ENCODE measurements at regions not wholly inside any gene's neighbourhood (a gene's known extent, or its start where the extent isn't known, plus 50 kb on each side); places are given as distances from the start of the nearest gene placed in this dataset.
"Not testable (repeated sequence)": the region's sequence is repeated elsewhere in the genome, so short reads cannot be mapped to it uniquely, and the experiment has no call there.

DNA sequence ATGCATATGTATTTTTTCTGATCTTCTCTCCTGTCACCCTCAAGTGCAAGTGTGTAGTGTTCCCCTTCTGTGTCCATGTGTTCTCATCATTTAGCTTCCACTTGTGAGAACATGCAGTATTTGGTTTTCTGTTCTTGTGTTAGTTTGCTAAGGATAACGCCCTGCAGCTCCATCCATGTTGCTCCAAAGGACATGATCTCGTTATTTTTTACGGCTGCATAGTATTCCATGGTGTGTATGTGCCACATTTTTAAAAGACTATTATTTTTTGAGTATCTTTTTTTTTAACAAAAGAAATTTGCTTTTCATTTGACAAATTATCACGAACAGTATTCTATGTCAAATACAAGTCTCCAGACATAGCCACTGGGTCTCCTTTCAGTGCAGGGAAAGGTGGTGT is 110.1 kb upstream of the ZNF746 start:
- Histone ChIP-seq H3K27ac (ENCODE audit: poor library complexity, severe bottlenecking) (no peak overlapping the region), H3K4me3 (ENCODE audit: severe bottlenecking) (no peak overlapping the region), H3K27me3 (ENCODE audit: insufficient read depth, poor library complexity, severe bottlenecking) (no peaks in the 10 kb centered on the region), H3K4me1 (ENCODE audit: insufficient read depth, poor library complexity, severe bottlenecking) (no peaks in the 10 kb centered on the region), H3K9me3 (ENCODE audit: severe bottlenecking) (no peaks in the 10 kb centered on the region), H3K36me3 (ENCODE audit: low read depth) (peaks cover 54% of the 10 kb centered on the region)
- ATAC-seq (ENCODE audit: low read depth), result no peak
- TF ChIP-seq, protein P1, sequence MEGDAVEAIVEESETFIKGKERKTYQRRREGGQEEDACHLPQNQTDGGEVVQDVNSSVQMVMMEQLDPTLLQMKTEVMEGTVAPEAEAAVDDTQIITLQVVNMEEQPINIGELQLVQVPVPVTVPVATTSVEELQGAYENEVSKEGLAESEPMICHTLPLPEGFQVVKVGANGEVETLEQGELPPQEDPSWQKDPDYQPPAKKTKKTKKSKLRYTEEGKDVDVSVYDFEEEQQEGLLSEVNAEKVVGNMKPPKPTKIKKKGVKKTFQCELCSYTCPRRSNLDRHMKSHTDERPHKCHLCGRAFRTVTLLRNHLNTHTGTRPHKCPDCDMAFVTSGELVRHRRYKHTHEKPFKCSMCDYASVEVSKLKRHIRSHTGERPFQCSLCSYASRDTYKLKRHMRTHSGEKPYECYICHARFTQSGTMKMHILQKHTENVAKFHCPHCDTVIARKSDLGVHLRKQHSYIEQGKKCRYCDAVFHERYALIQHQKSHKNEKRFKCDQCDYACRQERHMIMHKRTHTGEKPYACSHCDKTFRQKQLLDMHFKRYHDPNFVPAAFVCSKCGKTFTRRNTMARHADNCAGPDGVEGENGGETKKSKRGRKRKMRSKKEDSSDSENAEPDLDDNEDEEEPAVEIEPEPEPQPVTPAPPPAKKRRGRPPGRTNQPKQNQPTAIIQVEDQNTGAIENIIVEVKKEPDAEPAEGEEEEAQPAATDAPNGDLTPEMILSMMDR (IDR thresholded peaks at IDR 0.05; ENCODE audit: poor library complexity, severe bottlenecking), result no peak
- no peak for DNase-seq (ENCODE audit: low spot score)

DNA sequence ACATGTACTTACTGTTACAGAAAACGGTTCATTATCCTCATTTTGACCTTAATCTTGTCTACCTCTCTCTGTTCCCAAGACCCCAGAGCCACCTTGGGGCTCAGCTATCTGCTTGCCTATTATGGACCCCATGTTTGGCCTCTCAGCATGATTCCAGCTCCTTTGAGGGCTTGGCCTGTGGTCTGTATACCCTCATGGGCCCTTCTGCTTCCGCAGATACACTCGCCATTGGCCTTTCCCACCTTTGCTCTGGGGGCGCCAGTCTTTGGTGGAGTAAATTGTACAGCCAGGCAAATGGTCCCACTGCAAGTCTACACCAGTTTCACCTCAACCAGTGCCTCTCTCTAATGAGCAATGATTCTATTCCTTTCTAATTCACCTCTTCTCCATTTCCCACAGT is 109.2 kb upstream of the ZNF746 start:
- peaks cover 54% of the 10 kb centered on the region for H3K36me3 ChIP-seq (ENCODE audit: low read depth)
- no peak overlapping the region for H3K4me3 ChIP-seq (ENCODE audit: severe bottlenecking)
- DNase-seq (ENCODE audit: low spot score), result no peak

DNA sequence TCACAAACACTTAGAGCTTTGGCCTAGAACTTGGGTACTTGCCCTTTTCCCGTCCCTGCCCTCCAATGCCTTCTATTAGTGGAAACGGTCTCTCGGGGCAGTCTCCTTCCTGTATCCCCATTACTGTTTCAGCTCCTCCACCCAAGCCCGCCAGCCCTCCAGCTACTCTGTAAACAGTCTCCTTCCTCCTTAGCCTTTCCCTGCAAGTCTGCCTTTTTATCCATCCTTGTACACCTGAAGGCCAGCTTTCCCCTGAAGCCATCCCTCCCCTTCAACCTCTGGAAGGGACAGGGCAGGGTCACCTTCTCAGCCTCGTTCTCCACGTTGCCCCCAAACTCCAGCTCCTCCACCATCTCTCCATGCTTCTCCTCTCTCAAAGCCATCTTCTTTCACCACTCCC is 108.1 kb upstream of the ZNF746 start:
- no peak for DNase-seq (ENCODE audit: low spot score)

More for the DNA sequence above, 109.2 kb upstream of the ZNF746 start:
- no peak for ATAC-seq (ENCODE audit: low read depth)
- TF ChIP-seq, protein P1 (IDR thresholded peaks at IDR 0.05; ENCODE audit: poor library complexity, severe bottlenecking), result no peak
- Histone ChIP-seq H3K9me3 (ENCODE audit: severe bottlenecking) (no peaks in the 10 kb centered on the region), H3K27me3 (ENCODE audit: insufficient read depth, poor library complexity, severe bottlenecking) (no peaks in the 10 kb centered on the region), H3K4me1 (ENCODE audit: insufficient read depth, poor library complexity, severe bottlenecking) (no peaks in the 10 kb centered on the region), H3K27ac (ENCODE audit: poor library complexity, severe bottlenecking) (no peak overlapping the region)

DNA sequence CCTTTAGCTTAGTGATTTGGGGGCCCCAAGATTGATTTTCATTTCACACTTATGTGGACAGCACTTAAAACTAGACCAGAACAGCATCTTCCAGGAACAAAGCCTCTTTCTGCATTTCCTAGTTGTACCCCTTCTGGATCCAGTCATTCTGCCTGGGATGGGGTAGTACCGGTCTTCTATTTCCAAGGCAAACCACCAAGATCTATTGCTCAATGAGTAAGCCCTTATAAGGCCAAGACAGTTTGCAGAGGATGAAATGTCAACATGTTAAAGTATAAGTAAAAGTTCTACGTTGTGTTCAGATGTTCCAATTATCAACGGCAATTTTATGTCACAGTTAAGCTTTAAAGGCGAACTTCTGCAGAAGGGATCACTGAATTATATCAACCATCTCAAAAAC is 106.9 kb upstream of the ZNF746 start:
- Histone ChIP-seq H3K4me3 (ENCODE audit: severe bottlenecking) (no peak overlapping the region), H3K4me1 (ENCODE audit: insufficient read depth, poor library complexity, severe bottlenecking) (no peaks in the 10 kb centered on the region), H3K27ac (ENCODE audit: poor library complexity, severe bottlenecking) (no peak overlapping the region), H3K36me3 (ENCODE audit: low read depth) (peaks cover 56% of the 10 kb centered on the region), H3K9me3 (ENCODE audit: severe bottlenecking) (no peaks in the 10 kb centered on the region), H3K27me3 (ENCODE audit: insufficient read depth, poor library complexity, severe bottlenecking) (no peaks in the 10 kb centered on the region)
- ATAC-seq (ENCODE audit: low read depth), result no peak
- TF ChIP-seq, protein P1 (IDR thresholded peaks at IDR 0.05; ENCODE audit: poor library complexity, severe bottlenecking), result no peak
- DNase-seq (ENCODE audit: low spot score), result no peak

More for the DNA sequence above, 108.1 kb upstream of the ZNF746 start:
- ATAC-seq (ENCODE audit: low read depth), result no peak
- no peaks in the 10 kb centered on the region for H3K4me1 ChIP-seq (ENCODE audit: insufficient read depth, poor library complexity, severe bottlenecking)
- no peak overlapping the region for H3K27ac ChIP-seq (ENCODE audit: poor library complexity, severe bottlenecking)
- H3K4me3 ChIP-seq (ENCODE audit: severe bottlenecking), result no peak overlapping the region
- TF ChIP-seq, protein P1 (IDR thresholded peaks at IDR 0.05; ENCODE audit: poor library complexity, severe bottlenecking), result no peak
- H3K27me3 ChIP-seq (ENCODE audit: insufficient read depth, poor library complexity, severe bottlenecking), result no peaks in the 10 kb centered on the region
- H3K9me3 ChIP-seq (ENCODE audit: severe bottlenecking), result no peaks in the 10 kb centered on the region
- H3K36me3 ChIP-seq (ENCODE audit: low read depth), result peaks cover 55% of the 10 kb centered on the region

DNA sequence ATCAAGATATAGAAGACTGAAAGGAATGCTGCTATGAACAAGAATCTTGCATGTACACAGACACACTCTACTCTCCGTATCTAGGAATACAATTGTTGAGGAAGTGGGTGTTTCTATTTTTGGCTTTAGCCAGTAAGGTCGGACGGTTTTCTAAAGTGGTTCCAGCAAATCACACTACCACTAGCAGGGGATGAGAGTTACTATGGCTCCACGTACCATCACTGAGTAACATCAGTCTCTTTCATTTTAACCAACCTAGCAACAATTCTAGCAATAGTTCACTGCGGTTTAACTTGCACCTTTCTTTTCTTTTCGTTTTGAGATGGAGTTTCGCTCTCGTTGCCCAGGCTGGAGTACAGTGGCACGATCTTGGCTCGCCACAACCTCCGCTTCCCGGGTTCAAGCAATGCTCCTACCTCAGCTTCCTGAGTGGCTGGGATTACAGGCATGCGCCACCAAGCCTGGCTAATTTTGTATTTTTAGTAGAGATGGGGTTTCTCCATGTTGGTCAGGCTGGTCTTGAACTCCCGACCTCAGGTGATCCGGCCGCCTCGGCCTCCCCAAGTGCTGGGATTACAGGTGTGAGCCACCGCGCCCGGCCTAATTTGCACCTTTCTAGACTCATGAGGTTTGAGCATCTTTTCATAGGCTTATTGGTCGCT is 103.2 kb upstream of the ZNF746 start:
- H3K9me3 ChIP-seq (ENCODE audit: severe bottlenecking); H3K27me3 ChIP-seq (ENCODE audit: insufficient read depth, poor library complexity, severe bottlenecking); H3K4me3 ChIP-seq (ENCODE audit: severe bottlenecking); H3K4me1 ChIP-seq (ENCODE audit: insufficient read depth, poor library complexity, severe bottlenecking); ATAC-seq (ENCODE audit: low read depth); DNase-seq (ENCODE audit: low spot score); H3K27ac ChIP-seq (ENCODE audit: poor library complexity, severe bottlenecking): not testable (repeated sequence)
- H3K36me3 ChIP-seq (ENCODE audit: low read depth), result peaks cover 60% of the 10 kb centered on the region

Data from RWPE2 (cell line).